AG20443 (cell line): ENCODE measurements at regions not wholly inside any gene's neighbourhood (a gene's known extent, or its start where the extent isn't known, plus 50 kb on each side); places are given as distances from the start of the nearest gene placed in this dataset.

Source experiments
- DNase-seq: peaks from one replicate; pipeline ENCODE4 v3.0.0; 2012; ENCODE audit warnings: low spot score, mixed read lengths

GRCh38 chr9:79325501-79325900, 246.3 kb upstream of the TLE4 start:
- DNase-seq = no peak

GRCh38 chr9:79329861-79330260, 241.9 kb upstream of the TLE4 start:
- DNase-seq = no peak

GRCh38 chr9:79334001-79334400, 237.8 kb upstream of the TLE4 start:
- DNase-seq = no peak

- no peak for DNase-seq
Measured at GRCh38 chr9:79334711-79335110, 237.1 kb upstream of the TLE4 start.

- no peak for DNase-seq
Measured at GRCh38 chr9:79335987-79336386, 235.8 kb upstream of the TLE4 start.

GRCh38 chr9:79341561-79341960, 230.2 kb upstream of the TLE4 start:
- no peak for DNase-seq

GRCh38 chr9:79346350-79347020, 225.3 kb upstream of the TLE4 start:
- DNase-seq = peak; percentile 14

- no peak for DNase-seq
Measured at GRCh38 chr9:79352322-79352721, 219.4 kb upstream of the TLE4 start.

GRCh38 chr9:79353856-79354520, 217.8 kb upstream of the TLE4 start:
- peak; percentile 13 for DNase-seq

GRCh38 chr9:79357194-79357593, 214.6 kb upstream of the TLE4 start:
- DNase-seq = no peak

GRCh38 chr9:79357616-79358015, 214.1 kb upstream of the TLE4 start:
- no peak for DNase-seq

GRCh38 chr9:79360387-79361347, 211.1 kb upstream of the TLE4 start:
- DNase-seq = peak; percentile 12

- no peak for DNase-seq
Measured at GRCh38 chr9:79362100-79363081, 209.4 kb upstream of the TLE4 start.

- DNase-seq = no peak
Measured at GRCh38 chr9:79369676-79370075, 202.1 kb upstream of the TLE4 start.

GRCh38 chr9:79371301-79371700, 200.5 kb upstream of the TLE4 start:
- DNase-seq = no peak

- DNase-seq = no peak
Measured at GRCh38 chr9:79371948-79372555, 199.7 kb upstream of the TLE4 start.

GRCh38 chr9:79377339-79377855, 194.4 kb upstream of the TLE4 start:
- DNase-seq = peak; percentile 11

GRCh38 chr9:79378107-79378506, 193.7 kb upstream of the TLE4 start:
- DNase-seq = no peak

- no peak for DNase-seq
Measured at GRCh38 chr9:79382044-79382443, 189.7 kb upstream of the TLE4 start.

GRCh38 chr9:79382458-79382857, 189.3 kb upstream of the TLE4 start:
- DNase-seq = peak; percentile 17

GRCh38 chr9:79383096-79383495, 188.7 kb upstream of the TLE4 start:
- no peak for DNase-seq
